OCI-LY3 (cell line): ENCODE measurements at regions not wholly inside any gene's neighbourhood (a gene's known extent, or its start where the extent isn't known, plus 50 kb on each side); places are given as distances from the start of the nearest gene placed in this dataset.

Experiments
- CTCF ChIP-seq: fragments of 200-600, 300-600 bp; sonication (generic); IDR thresholded peaks from 2 replicates; pipeline ENCODE4 v1.5.1; 2014; ENCODE audit warnings: antibody characterized with exemption, low read length, low read depth
- EZH2phosphoT487 ChIP-seq: fragments of 200-600 bp; shearing (Covaris generic); IDR thresholded peaks from 2 replicates; pipeline ENCODE4 v1.6.1; 2018; ENCODE audit warnings: antibody characterized with exemption, mixed run types, low read depth

- TF ChIP-seq CTCF, result peak; percentile 61
- TF ChIP-seq EZH2phosphoT487, result no peak
These were observed 104.9 kb upstream of the C7orf33 start for GRCh38 chr7:148485618-148486017.
